Renal cortical epithelial cell (primary cell): ENCODE measurements at regions not wholly inside any gene's neighbourhood (a gene's known extent, or its start where the extent isn't known, plus 50 kb on each side); places are given as distances from the start of the nearest gene placed in this dataset.
"Not testable (repeated sequence)": the region's sequence is repeated elsewhere in the genome, so short reads cannot be mapped to it uniquely, and the experiment has no call there.

ENCODE experiments used
- DNase-seq: peaks from one replicate; pipeline ENCODE4 v3.0.0-alpha.2; 2011; ENCODE audit warnings: low read depth

DNA sequence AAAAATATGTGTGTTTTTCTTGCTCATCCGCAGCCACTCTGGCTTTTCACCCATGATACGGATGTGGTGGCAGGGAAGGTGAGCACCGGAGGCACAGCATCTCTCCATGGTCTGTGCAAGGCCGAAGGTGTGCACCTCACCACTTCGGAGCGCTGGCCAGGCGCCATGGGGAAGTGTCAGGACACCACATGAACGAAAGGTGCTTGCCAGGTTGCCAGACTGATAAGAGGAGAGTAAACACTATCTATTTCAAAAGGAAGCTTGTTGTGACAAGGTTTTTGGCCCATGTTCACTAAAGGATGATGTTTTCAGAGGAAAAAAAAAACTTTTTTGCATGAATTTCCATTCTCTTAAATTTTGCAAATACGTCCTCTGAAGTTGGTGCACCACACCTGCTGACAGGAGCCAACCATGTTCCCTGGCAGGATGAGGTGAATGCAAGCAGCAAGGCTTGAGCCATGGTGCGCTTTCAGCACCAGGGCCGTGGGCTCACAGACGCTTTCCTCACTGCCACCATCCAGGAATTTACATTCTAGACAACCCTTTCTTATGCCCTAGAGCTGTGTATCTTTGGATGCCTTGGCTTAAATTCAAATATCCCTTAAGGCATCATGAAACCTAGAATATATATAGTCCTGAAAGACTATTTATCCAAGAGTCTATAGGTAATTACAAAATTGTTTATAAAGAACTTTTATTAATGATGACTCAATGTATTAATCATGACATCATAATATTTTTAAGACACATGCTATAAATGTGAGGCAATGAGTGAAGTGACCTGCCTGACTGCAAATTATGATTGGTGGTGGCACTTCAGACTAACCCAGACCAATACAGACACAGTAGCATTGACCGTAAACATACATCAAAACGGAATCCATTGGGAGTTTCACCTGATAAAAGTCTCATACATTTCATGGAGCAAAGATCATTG, 234.5 kb downstream of the TFAP2A start:
- DNase-seq: no peak

DNA sequence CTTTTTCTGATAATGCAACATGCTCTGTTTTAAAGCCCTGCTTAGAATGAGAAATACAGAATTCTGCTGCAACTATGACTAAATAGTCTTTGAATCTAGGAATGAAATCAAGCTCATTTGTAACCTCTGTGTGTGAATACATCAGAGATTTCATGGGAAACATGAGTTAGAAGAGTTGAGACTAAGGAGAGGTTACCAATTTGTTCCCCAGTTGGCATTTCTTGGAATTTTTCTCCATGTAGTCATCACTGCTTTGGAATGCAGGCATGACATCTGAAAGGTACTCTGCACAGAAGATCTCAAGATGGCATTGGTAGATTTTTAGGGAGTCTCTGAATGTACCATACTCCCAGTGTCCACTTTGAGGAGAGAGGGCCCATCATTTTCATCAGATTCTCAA, 237.2 kb downstream of the TFAP2A start:
- DNase-seq: peak; percentile 75

DNA sequence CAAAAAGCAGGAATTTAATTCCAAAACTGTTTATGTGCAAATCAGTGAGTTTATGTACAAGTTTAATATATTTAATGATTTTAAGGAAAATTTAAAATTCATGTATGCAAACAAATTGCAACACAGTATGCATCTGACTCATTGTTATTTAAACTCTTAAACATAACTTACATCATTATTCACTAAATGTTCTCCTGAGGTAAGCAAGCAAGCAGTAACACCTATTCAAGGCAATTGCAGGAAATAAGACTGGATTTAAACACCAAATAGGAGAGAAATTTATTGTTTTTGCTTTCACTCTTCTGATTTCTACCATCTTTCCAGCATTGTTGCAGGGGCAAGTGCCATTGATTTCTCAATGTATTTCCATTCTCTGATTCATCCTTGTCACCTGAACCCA, 239.5 kb downstream of the TFAP2A start:
- DNase-seq: peak; percentile 69

DNA sequence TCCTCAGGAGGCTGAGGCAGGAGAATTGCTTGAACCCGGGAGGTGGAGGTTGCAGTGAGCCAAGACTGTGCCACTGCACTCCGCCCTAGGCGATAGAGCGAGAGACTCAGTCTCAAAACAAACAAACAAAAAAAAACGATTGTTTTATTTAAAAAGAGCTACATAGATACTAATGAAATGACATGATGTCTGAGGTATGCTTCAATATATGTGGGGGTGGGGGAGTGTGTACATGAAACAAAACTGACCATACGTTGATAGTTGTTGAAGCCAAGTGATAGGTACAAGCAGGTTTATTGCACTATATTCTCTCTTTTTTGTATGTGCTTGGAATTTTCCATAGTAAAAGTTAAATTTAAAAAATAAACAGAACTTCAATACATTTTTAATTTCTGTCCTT, 240.1 kb downstream of the TFAP2A start:
- DNase-seq: no peak

DNA sequence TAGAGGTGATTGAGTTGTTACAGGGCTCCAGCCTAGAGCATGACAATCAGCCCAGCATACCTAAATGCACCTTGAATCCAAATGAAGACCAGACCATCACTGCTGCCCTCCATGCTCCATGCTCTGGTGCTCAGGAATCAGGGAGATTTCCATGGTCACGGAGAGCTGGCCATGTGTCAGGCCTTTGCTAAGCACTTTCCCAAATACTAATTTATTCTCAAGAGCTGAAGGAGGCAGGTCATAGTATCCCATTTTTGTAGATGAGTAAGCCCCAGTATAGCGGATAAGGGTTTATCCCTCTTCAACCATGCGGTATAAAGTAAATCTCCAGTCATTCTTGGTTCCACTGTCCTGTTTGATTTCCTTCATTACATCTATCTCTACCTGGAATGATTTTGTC, 240.8 kb downstream of the TFAP2A start:
- peak; percentile 11 for DNase-seq

DNA sequence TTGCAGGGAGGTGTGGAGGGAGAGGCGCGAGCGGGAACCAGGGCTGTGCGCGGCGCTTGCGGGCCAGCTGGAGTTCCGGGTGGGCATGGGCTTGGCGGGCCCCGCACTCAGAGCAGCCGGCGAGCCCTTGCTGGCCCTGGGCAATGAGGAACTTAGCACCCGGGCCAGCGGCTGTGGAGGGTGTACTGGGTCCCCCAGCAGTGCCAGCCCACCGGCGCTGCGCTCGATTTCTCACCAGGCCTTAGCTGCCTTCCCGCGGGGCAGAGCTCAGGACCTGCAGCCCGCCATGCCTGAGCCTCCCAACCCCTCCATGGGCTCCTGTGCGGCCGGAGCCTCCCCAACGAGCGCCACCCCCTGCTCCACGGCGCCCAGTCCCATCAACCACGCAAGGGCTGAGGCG, 243.2 kb downstream of the TFAP2A start:
- not testable (repeated sequence) for DNase-seq

DNA sequence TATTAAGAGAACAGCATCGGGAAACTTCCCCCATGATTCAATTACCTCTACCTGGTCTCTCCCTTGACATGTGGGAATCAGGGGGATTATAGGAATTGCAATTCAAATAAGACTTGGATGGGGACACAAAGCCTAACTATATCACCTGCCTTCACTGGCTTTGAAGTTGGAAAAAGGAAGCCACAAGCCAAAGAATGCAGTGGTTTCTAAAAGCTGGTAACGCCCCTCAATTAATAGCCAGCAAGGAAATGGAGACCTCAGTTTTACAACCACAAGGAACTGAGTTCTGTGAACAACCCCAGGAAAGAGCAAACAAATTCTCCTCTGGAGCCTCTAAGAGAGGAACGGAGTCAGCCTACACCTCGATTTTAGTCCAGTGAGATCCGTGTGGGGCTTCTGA, 244.1 kb downstream of the TFAP2A start:
- DNase-seq: no peak

DNA sequence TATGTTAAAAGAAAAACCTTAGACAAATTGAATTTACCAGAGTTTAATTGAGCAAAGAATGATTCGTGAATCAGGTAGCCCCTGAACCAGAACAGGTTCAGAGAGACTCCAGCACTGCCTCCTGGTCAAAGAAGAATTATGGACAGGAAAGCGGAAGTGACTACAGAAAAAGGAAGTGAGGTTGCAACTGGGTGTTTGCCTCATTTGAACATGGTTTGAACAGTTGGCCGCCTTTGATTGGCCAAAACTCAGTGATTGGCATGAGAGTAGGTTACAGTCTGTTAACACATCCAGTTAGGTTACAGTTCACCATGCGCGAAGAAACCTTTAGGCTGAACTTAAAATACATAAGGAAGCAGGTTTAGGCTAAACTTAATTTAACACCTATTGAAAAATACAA, 248.8 kb downstream of the TFAP2A start:
- no peak for DNase-seq

DNA sequence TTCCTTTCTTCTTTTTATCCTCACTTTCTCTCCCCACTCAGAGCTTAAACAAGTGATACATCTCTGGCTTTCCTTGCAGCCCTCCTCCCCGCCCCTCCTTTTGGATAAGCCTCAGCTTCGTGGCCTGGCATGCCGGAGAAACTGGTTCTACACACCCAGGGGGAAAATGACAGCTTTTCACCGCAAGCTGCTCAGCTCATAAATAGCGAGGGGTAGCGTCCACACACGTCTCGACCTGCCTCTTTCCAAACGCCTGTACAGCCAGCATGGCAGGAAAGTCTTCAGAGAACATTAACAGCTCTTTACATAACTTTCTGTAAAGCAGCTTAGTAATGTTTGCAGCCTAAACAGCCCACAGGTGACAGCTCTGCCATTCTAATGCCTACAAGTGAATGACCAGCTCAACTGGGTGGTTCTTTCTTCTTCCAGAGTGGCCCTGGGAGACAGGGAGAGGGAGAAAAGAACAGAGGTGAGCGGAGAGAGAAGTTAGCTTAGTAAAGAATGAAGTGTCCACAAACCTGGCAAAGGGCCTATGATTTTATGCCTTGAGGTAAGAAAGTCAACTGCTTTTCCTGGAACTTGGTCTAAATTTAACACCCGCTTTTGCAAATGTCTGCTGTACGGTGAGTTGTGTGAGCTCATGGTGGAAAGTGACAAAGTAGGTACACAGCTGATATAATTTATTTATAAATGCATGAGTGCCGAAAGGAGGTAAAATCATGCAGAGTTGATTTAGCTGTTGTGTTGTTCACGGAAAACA, 251.5 kb downstream of the TFAP2A start:
- peak; percentile 73 for DNase-seq

DNA sequence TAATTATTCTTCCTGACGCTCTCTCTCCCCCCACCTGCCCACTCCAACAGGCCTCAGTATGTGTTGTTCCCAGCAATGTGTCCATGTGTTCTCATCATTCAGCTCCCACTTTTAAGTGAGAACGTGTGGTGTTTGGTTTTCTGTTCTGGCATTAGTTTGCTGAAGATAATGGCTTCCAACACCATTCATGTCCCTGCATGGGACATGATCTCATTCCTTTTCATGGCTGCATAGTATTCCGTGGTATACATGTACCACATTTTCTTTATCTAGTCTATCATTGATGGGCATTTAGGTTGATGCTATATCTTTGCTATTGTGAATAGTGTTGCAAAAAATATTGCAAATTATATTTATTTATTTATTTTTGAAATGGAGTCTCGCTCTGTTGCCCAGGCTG, 258.0 kb downstream of the TFAP2A start:
- no peak for DNase-seq

DNA sequence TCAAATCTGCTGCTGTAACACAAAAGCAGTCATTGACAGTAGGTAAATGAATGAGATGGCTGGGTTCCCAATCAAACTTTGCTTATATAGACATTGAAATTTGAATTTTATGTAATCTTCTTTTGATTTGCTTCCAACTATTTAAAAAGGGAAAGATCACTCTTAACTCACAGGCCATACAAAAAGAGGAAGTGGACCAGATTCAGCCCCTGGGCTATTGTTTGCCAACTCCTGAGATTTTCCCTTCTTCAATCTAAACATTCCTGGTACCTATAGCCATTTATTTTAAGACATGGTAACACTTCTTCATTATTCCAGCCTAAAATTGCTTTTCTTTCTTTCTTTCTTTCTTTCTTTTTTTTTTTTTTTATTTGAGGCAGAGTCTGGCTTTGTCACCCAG, 260.6 kb downstream of the TFAP2A start:
- no peak for DNase-seq

DNA sequence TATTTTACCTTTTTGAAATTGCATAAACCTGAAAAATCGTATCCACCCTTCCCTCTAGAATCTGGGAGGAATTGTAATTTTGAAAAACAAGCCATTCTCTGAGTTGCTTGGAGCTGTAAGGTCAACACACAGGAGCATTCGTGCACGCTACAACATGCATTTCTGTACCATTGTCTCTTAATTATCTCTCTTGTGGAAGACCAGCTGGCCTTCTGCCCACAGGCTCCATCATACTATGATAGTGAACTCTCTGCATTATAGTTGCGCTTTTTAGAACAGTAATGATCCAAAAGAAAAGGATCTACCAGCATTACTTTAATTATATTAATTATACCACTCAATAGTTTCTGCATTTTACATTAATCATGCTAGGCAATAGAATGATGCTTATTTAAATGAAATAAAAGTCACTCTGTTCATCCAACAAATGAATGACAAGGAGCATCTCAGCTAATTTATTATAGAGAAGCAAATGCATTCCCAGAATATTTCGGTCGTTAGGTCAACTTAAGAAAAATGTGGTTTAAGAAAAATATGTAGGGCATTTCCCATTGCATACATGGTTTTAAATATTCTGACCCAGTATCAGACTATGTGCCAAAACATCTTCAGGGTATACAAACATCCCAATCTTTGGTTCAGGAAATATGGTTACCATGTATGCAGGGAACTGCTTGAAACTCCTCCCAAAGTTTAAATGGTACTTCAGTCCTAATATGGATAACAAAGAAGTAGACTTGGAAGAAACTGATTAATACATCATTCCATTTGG, 263.5 kb downstream of the TFAP2A start:
- no peak for DNase-seq

DNA sequence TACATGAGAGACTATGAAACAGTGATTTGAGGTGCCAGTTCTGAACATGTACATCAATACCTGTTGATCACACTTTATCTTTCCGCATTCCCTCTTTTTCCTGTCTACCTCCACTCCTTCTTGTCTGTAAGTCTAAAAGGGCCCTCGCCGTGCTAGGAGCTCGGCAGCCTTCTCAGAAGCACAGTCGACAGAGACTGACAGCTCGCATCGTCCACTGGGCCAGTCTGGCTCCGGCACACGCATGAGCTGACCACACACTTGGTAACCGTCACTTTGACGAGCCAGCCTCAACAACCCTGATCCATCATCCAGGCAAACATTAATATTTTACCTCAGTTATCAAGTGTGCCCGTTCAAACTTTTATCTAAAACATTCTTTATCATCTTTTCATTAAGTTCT, 265.3 kb downstream of the TFAP2A start:
- DNase-seq: no peak

DNA sequence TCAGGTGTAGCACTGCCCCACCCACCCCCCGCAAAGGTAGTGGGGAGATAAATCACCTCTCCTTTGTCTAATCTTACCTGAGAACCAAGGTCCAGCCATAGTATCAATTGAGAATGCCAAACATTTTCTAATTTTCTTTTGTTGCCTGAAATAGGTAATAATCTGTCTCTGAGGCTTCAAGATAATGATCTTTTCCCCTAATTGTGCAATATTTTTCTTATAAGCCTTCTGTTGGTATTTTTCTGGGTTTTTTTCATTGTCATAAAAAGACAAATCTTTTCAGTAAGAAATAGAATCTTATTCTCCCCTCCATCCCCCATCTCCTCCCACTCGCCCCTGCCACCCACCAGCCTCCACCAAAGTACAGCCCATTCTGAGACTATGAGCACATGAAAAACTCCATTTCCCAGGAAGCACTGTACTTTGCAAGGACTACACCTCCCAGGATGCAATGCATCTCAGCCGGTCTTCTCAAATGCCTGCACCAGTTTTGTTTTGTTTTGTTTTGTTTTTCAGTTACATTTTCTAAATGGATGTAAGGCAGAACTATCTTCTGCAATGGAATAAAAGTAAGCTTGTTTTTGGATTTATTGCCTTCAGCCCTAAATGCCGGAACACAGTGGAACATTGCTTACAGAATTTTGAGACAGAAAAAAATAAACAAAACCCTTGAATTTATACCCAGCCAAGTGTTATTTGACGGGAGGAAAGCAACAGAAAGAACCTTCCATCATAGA, 268.0 kb downstream of the TFAP2A start:
- DNase-seq: peak; percentile 36

DNA sequence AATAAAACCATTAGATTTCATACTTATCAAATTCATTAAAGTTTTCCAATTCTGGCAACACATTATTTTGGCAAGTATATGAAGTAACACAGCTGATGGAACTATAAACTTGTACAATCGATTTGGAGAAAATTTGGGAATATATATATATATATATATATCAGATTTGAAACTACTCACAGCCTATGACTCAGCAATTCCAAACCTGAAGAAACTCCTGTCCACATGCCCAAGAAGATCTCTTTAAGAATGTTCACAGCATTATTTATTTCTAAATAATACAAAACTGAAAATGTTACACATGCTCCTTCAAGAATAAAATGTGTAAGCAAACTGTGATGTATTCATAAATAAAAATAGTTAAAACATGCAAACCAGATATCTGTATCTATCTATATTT, 270.1 kb downstream of the TFAP2A start:
- no peak for DNase-seq

DNA sequence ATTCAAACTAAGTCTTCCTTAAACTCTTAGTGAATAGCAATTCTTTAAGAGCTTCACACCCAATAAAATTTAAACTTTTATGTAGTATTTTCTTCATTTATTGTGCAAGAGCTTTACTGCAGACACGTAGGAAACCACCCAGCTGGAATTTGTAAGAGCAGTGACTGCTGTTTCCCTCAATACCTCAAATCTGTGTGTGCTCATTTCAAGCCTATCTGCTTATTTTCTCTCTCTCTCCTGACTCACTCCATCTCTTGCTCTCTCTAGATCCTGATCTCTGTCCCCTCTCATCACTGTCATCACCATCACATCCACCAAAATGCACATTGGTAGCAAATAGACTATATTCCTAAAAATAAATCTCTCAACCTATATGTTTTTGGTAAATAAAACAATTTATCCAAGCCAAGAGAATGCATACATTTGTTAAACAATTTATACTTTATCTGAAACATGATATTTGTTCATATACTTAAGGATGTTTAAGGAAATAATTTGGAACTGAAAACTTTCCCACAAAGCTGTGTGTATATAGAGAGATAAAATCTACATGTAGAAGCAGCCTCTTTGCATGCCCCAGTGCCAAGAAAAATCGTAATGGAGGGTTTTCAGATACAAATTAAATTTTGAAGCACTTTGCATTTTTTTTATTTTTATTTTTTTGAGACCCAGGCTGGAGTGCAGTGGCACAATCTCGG, 273.0 kb downstream of the TFAP2A start:
- no peak for DNase-seq

DNA sequence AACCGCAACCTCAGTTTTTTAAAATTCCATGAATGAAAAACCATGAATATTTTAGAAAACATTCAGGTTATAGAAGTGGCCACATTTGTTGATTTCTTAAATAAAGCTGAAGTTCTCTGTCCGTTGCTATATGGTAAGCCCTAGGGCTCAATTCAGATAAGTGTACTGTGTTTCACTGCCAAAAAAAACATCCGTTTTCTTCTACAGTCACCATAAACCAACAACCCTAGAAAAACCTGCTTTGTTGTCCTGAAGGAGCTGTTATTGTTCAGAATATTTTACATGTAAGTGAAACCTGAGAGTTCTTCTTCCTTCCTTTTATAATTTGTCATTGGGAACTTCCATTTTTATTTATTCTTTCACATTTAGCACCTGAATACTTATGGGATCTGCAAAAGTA, 274.1 kb downstream of the TFAP2A start:
- DNase-seq: peak; percentile 20

DNA sequence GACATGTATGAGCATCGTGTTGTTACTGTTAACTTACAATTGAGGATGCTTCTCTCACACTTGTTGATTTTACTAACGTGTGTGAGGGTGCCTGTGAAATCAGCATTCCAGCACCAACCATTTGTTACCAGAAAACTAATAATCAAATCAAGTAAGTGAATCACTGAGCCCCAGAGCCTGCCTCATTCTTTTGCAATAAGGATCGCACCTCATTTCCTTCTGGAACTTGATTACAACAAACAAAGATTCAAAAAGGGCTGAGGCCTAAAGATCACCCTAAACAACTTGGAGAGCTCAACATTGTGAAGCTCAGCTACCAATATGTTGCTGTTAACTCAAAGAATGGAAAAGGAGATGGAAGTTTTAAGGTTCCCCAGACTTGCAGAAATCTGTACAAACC, 274.7 kb downstream of the TFAP2A start:
- DNase-seq: peak; percentile 19

DNA sequence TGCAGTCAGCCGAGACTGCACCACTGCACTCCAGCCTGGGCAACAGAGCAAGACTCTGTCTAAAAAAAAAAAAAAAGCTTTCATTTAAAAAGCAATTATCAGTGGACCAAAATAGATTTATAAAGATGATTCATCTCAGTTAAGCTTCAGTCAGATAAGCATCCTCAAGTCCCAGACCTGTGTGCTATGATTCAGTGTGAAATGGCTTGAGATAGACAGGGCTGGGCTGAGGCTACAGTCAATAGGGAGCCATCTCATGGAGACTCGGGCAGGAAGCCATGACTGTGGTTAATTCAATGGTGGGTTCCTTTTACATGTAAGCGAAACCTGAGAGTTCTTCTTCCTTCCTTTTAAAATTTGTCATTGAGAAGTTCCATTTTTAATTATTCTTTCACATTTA, 276.0 kb downstream of the TFAP2A start:
- DNase-seq: peak; percentile 7

DNA sequence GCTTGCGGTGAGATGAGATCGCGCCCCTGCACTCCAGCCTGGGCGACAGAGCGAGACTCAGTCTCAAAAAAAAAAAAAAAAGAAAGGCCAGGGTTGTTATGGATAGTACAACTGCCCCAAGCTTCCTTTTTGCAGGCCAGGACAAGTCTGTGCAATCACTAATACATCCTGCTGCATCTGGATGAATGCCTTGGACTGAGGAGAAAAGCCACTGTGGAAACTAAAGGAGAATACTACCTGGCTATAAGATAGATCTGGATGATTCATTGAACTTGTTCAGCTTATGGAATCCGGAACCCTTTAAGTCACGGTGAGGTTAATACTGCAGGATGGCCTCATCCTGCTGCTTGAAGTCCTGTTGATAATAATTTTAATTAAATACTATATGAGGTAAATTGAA, 278.2 kb downstream of the TFAP2A start:
- DNase-seq: no peak

DNA sequence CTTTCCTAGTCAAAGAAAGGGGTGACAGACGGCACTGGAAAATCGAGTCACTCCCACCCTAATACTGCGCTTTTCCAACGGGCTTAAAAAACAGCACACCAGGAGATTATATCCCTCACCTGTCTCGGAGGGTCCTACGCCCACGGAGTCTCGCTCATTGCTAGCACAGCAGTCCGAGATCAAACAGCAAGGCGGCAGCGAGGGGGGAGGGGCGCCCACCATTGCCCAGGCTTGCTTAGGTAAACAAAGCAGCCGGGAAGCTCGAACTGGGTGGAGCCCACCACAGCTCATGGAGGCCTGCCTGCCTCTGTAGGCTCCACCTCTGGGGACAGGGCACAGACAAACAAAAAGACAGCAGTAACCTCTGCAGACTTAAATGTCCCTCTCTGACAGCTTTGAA, 280.7 kb downstream of the TFAP2A start:
- not testable (repeated sequence) for DNase-seq
